GM12864 (cell line): ENCODE measurements at regions not wholly inside any gene's neighbourhood (a gene's known extent, or its start where the extent isn't known, plus 50 kb on each side); places are given as distances from the start of the nearest gene placed in this dataset.

Source experiments
- DNase-seq: peaks from one replicate; pipeline ENCODE4 v3.0.0-alpha.2; 2011; ENCODE audit warnings: low read depth
- H3K4me3 ChIP-seq: 2 replicates; pipeline ENCODE4 v1.5.1; 2011; ENCODE audit warnings: mild to moderate bottlenecking, low read depth, low read length, control low read depth
- TF ChIP-seq, protein P1 (sequence below): IDR thresholded peaks from 2 replicates; pipeline ENCODE4 v1.5.1; 2011; ENCODE audit warnings: low read depth, mild to moderate bottlenecking, moderate library complexity, low read length, control low read depth, inconsistent platforms; ENCODE audit errors: missing control alignments

GRCh38 chr7:41280491-41280890, 422.4 kb downstream of the INHBA start:
- H3K4me3 ChIP-seq = no peak overlapping the region
- DNase-seq = no peak
- TF ChIP-seq, protein P1, sequence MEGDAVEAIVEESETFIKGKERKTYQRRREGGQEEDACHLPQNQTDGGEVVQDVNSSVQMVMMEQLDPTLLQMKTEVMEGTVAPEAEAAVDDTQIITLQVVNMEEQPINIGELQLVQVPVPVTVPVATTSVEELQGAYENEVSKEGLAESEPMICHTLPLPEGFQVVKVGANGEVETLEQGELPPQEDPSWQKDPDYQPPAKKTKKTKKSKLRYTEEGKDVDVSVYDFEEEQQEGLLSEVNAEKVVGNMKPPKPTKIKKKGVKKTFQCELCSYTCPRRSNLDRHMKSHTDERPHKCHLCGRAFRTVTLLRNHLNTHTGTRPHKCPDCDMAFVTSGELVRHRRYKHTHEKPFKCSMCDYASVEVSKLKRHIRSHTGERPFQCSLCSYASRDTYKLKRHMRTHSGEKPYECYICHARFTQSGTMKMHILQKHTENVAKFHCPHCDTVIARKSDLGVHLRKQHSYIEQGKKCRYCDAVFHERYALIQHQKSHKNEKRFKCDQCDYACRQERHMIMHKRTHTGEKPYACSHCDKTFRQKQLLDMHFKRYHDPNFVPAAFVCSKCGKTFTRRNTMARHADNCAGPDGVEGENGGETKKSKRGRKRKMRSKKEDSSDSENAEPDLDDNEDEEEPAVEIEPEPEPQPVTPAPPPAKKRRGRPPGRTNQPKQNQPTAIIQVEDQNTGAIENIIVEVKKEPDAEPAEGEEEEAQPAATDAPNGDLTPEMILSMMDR = no peak

- TF ChIP-seq, protein P1 = no peak
- H3K4me3 ChIP-seq = no peak overlapping the region
- DNase-seq = no peak
Observed at GRCh38 chr7:41277561-41277960, 425.3 kb downstream of the INHBA start.

GRCh38 chr7:41275255-41275654, 427.6 kb downstream of the INHBA start:
- TF ChIP-seq, protein P1 = no peak
- no peak overlapping the region for H3K4me3 ChIP-seq
- DNase-seq = no peak

DNA sequence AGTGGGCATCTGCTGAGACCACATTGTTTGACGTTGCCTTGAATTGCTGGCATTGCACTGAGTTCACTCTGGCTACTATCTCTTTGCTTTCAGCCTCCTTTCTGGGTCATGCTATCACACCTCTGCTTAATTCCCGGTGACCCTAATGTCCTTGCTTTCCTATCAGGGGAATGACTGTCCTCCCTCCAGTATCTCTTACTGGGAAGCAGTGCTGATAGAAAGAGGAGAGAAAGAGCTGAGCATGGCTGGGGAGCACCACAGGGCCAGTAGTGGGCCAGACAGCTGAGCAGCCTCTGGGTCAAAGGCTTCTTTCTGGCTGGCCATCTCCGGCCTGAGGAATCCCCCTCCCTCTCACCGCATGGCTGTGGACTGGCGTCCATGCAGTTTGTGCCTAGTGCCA, 428.7 kb downstream of the INHBA start:
- TF ChIP-seq, protein P1 = no peak
- no peak for DNase-seq
- H3K4me3 ChIP-seq = no peak overlapping the region

DNA sequence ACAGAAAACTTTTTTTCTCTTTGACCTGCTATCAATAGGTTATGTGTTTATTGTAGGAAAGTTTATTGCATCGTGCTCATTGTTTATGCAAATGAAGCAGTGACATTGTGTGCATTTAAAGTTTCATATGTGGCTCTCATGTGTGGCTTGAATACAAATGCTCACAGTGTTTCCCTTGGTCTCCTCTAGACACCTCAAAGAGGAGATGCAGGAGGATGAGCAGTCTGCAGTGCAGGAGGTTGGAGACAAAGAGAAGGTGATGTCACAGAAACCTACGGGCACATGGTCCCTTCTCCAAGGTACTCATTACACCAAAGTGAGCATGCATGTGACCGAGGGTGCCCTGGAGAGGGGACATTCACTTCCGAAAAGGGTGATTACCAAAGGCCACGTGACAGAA, 430.2 kb downstream of the INHBA start:
- no peak for DNase-seq
- H3K4me3 ChIP-seq = no peak overlapping the region
- TF ChIP-seq, protein P1 = no peak

GRCh38 chr7:41268878-41269277, 434.0 kb downstream of the INHBA start:
- H3K4me3 ChIP-seq = no peak overlapping the region
- TF ChIP-seq, protein P1 = no peak
- DNase-seq = no peak

DNA sequence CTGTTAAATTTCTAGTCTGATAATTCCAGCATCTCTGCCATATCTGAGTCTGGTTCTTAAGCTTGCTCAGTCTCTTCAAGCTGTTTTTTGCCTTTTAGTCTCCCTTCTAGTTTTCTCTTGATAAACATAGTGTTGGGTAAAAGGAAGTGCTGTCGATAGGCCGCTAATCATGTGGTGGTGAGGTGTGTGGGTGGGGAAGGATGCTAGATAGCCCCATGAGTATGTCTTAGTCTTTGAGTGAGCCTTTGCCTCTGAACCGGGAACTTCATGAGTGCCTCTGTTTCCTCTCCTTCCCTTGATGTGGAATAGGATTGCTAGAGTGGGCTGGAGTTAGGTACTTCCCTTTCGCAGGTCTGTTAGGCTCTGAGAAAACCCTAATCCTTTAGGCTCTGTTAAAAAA, 441.8 kb downstream of the INHBA start:
- no peak overlapping the region for H3K4me3 ChIP-seq
- no peak for DNase-seq
- TF ChIP-seq, protein P1 = no peak
